Hepatocyte (in vitro differentiated cells): ENCODE measurements at regions not wholly inside any gene's neighbourhood (a gene's known extent, or its start where the extent isn't known, plus 50 kb on each side); places are given as distances from the start of the nearest gene placed in this dataset.

Experiments
- DNase-seq: peaks from one replicate; pipeline ENCODE4 v3.0.0-alpha.2; 2016; ENCODE audit warnings: low spot score
- H2AFZ ChIP-seq: fragments of 200-600 bp; sonication (generic); 2 replicates; pipeline ENCODE4 v1.6.0; 2016; ENCODE audit warnings: antibody characterized with exemption, mild to moderate bottlenecking
- H3K27ac ChIP-seq: fragments of 200-600 bp; sonication (generic); 2 replicates; pipeline ENCODE4 v1.5.1; 2016; ENCODE audit warnings: mild to moderate bottlenecking
- H3K27me3 ChIP-seq: fragments of 200-600 bp; sonication (generic); 2 replicates; pipeline ENCODE4 v1.6.1; 2016
- H3K36me3 ChIP-seq: fragments of 200-600 bp; sonication (generic); replicated peaks from 2 replicates; pipeline ENCODE4 v1.5.1; 2016; ENCODE audit warnings: low read depth; ENCODE audit not compliant: insufficient read depth
- H3K4me1 ChIP-seq: fragments of 200-600 bp; sonication (generic); 2 replicates; pipeline ENCODE4 v1.5.1; 2016; ENCODE audit warnings: mild to moderate bottlenecking, moderate library complexity; ENCODE audit not compliant: insufficient read depth
- H3K4me2 ChIP-seq: fragments of 200-600 bp; sonication (generic); 2 replicates; pipeline ENCODE4 v1.6.0; 2016
- H3K4me3 ChIP-seq: fragments of 200-600 bp; sonication (generic); 2 replicates; pipeline ENCODE4 v1.5.1; 2016; ENCODE audit warnings: mild to moderate bottlenecking
- H3K79me2 ChIP-seq: fragments of 200-600 bp; sonication (generic); 2 replicates; pipeline ENCODE4 v1.6.0; 2017; ENCODE audit warnings: mild to moderate bottlenecking
- H3K9me2 ChIP-seq: fragments of 200-600 bp; sonication (generic); replicated peaks from 2 replicates; pipeline ENCODE4 v1.6.0; 2017; ENCODE audit warnings: mild to moderate bottlenecking; ENCODE audit not compliant: insufficient read depth
- H3K9me3 ChIP-seq: fragments of 200-600 bp; sonication (generic); 2 replicates; pipeline ENCODE4 v1.5.1; 2016; ENCODE audit warnings: low read depth, mild to moderate bottlenecking
- H4K20me1 ChIP-seq: fragments of 200-600 bp; sonication (generic); 2 replicates; pipeline ENCODE4 v1.6.0; 2016; ENCODE audit warnings: mild to moderate bottlenecking; ENCODE audit not compliant: insufficient read depth, poor library complexity, severe bottlenecking
- CTCF ChIP-seq: fragments of 200-600 bp; sonication (generic); IDR thresholded peaks from 2 replicates; pipeline ENCODE4 v1.5.1; 2016; ENCODE audit warnings: antibody characterized with exemption, mild to moderate bottlenecking; ENCODE audit not compliant: poor library complexity
- EZH2 ChIP-seq: fragments of 200-600 bp; sonication (generic); IDR thresholded peaks from 2 replicates; pipeline ENCODE4 v1.6.1; 2016; ENCODE audit warnings: antibody characterized with exemption, mild to moderate bottlenecking, borderline replicate concordance
- EZH2phosphoT487 ChIP-seq: fragments of 200-600 bp; sonication (generic); IDR thresholded peaks from one replicate; pipeline ENCODE4 v1.6.1; 2018; ENCODE audit warnings: antibody characterized with exemption, mild to moderate bottlenecking, low read depth, moderate library complexity; ENCODE audit not compliant: unreplicated experiment, severe bottlenecking
- WGBS: methylation state at CpG from one replicate; pipeline ENCODE4 v1.1.6; 2016; ENCODE audit warnings: low lambda C conversion rate; ENCODE audit errors: missing lambda C conversion rate; 5-methylcytosine and 5-hydroxymethylcytosine counted together

GRCh38 chrX:10897768-10898167 is 213.4 kb upstream of the HCCS start:
- Histone ChIP-seq H3K27ac (no peak overlapping the region), H3K4me3 (no peak overlapping the region), H3K9me2 (no peaks in the 10 kb centered on the region), H3K9me3 (peaks cover 4% of the 10 kb centered on the region), H3K27me3 (no peaks in the 10 kb centered on the region), H2AFZ (no peak overlapping the region), H4K20me1 (no peaks in the 10 kb centered on the region), H3K36me3 (no peaks in the 10 kb centered on the region), H3K79me2 (no peaks in the 10 kb centered on the region), H3K4me2 (no peak overlapping the region), H3K4me1 (no peaks in the 10 kb centered on the region)
- 83% methylated on average over 9 of the region's 9 CpGs for WGBS
- TF ChIP-seq EZH2, result no peak
- TF ChIP-seq CTCF, result no peak
- TF ChIP-seq EZH2phosphoT487, result no peak
- DNase-seq, result no peak

- Histone ChIP-seq H3K4me1 (no peaks in the 10 kb centered on the region), H4K20me1 (no peaks in the 10 kb centered on the region), H3K79me2 (no peaks in the 10 kb centered on the region), H3K4me3 (peak overlapping the region; percentile 12), H3K9me2 (no peaks in the 10 kb centered on the region), H3K4me2 (peak overlapping the region; percentile 52), H2AFZ (peak overlapping the region; percentile 15), H3K36me3 (no peaks in the 10 kb centered on the region), H3K27ac (peak overlapping the region; percentile 82), H3K27me3 (no peaks in the 10 kb centered on the region), H3K9me3 (peaks cover 4% of the 10 kb centered on the region)
- peak; percentile 23 for DNase-seq
- TF ChIP-seq EZH2 (no peak), CTCF (no peak), EZH2phosphoT487 (no peak)
- 34% methylated on average over 4 of the region's 4 CpGs for WGBS
These were observed 210.4 kb upstream of the HCCS start for GRCh38 chrX:10900585-10901289.

- peak overlapping the region; percentile 52 for H3K4me2 ChIP-seq
- no peak for DNase-seq
- no peaks in the 10 kb centered on the region for H4K20me1 ChIP-seq
- H3K9me2 ChIP-seq, result no peaks in the 10 kb centered on the region
- no peaks in the 10 kb centered on the region for H3K4me1 ChIP-seq
- peaks cover 4% of the 10 kb centered on the region for H3K9me3 ChIP-seq
- TF ChIP-seq EZH2 (no peak), CTCF (no peak), EZH2phosphoT487 (no peak)
- H3K27ac ChIP-seq, result peak overlapping the region; percentile 82
- H3K4me3 ChIP-seq, result peak overlapping the region; percentile 12
- H2AFZ ChIP-seq, result no peak overlapping the region
- WGBS, result 46% methylated on average over 1 of the region's 1 CpG
- no peaks in the 10 kb centered on the region for H3K79me2 ChIP-seq
- no peaks in the 10 kb centered on the region for H3K36me3 ChIP-seq
- no peaks in the 10 kb centered on the region for H3K27me3 ChIP-seq
These were observed 209.9 kb upstream of the HCCS start for GRCh38 chrX:10901290-10901633.

GRCh38 chrX:10902001-10902400 is 209.1 kb upstream of the HCCS start:
- TF ChIP-seq CTCF (no peak), EZH2 (no peak)
- Histone ChIP-seq H3K27me3 (no peaks in the 10 kb centered on the region), H3K36me3 (no peaks in the 10 kb centered on the region), H3K79me2 (no peaks in the 10 kb centered on the region), H3K9me3 (peaks cover 3% of the 10 kb centered on the region), H3K9me2 (no peaks in the 10 kb centered on the region), H3K4me1 (no peaks in the 10 kb centered on the region), H2AFZ (no peak overlapping the region), H3K27ac (peak overlapping the region; percentile 82), H3K4me3 (no peak overlapping the region), H4K20me1 (no peaks in the 10 kb centered on the region), H3K4me2 (no peak overlapping the region)
- WGBS, result 82% methylated on average over 2 of the region's 2 CpGs
- no peak for DNase-seq
